HG02623 (cell line): ENCODE measurements at regions not wholly inside any gene's neighbourhood (a gene's known extent, or its start where the extent isn't known, plus 50 kb on each side); places are given as distances from the start of the nearest gene placed in this dataset.

ENCODE experiments used
- ATAC-seq: cut with Tn5 transposase; IDR thresholded peaks from one replicate; pipeline ENCODE4 v1.9.1; 2021; ENCODE audit warnings: moderate library complexity; ENCODE audit not compliant: unreplicated experiment

DNA sequence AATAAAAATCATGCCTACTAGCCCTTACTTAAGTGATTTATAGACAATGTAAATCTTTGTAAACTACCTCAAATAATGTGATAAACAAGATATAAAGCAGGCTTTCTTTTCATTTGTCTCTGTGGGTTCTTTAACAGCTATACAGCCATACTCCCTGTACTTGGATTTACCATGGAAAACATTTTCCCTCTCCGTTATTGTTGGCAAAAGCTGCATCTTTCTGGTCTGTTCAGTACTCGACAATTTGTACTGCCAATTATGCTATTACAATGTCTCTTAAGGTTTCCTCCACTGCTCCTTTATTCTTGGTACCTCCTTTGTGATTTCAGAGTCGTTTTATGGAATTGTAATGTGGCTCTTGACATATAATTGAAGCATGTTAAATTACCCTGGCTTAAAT is 426.3 kb upstream of the PKDCC start:
- no peak for ATAC-seq

DNA sequence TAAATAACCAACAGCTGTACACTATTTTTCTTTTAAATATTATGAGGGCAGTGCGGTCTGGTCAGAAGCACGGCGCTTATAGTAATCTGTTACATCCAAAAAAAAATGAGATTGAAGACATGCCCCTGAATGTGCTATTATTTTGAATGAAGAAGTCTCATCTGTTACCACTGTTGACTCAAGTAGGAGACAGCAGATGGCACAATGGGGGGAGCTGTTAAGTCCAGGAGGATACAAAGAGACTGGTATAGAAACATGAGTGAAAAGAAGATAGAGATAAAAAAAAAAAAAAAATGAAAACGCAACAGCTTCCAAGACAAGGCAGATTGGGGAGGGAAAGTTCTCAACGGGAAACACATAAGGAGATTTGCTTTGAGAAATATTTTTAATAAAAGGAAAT is 425.5 kb upstream of the PKDCC start:
- no peak for ATAC-seq

GRCh38 chr2:41626936-41627335 is 420.9 kb upstream of the PKDCC start:
- no peak for ATAC-seq

GRCh38 chr2:41634686-41635085 is 413.1 kb upstream of the PKDCC start:
- ATAC-seq: no peak

DNA sequence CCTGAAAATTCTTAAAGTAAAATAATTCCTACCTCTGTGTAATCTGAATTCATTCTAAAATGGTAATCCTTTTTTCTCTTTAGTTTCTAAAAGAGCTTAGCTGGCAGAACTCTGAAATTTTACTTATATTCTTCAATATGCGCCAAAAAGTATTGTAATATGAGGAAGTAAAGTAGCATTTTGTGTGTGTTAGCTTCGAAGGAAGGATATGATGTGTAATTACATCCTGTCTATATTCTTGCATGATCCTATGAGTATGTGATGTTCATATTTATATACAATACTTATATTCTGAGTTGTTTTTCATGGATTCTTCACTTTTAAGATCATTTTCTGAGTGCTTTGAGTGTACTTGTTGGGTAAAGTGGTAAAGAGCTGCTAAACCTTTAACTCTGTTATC is 402.9 kb upstream of the PKDCC start:
- ATAC-seq: no peak

- no peak for ATAC-seq
Measured at GRCh38 chr2:41647468-41648050, 400.3 kb upstream of the PKDCC start.

- no peak for ATAC-seq
Measured at GRCh38 chr2:41657226-41657625, 390.6 kb upstream of the PKDCC start.

GRCh38 chr2:41659758-41660157 is 388.1 kb upstream of the PKDCC start:
- ATAC-seq: no peak

- no peak for ATAC-seq
Measured at GRCh38 chr2:41662461-41662860, 385.4 kb upstream of the PKDCC start.

DNA sequence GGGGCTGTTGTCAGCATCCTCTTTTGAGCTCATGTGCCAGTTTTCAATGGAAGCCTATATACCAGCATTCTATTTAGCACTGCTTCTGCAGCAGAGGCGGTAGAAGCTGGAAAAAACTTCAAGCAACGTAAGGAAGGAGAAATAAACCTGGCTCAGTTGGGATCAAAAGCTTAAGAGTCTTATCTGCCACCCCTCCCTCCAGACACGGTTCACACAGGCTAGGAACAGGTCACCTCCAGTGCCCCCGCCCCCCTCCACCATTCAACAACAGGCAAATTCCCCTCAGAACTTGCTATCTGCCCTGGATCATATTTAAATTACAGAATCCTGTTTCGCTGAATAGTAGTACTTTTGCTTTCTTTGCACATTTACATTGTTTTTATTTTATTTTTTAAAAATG is 384.8 kb upstream of the PKDCC start:
- no peak for ATAC-seq

DNA sequence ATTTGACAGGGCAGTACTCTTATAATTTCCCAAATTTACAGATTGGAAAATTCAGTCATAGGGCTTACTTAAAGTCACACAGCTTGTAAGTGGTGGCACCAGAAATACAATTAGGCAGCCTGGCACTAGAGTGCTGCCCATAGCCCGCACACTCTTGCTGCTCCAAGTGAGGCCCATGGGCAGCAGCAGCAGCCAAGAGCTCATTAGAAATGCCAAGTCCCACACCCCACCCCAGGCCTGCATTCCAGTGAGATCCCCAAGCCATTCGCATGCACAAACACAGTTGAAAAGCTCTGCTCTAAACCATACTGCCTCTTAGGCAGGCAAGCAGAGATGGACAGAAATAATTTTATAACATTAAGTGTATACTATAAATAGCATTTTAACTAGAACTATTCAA is 379.3 kb upstream of the PKDCC start:
- no peak for ATAC-seq

GRCh38 chr2:41678639-41679038 is 369.2 kb upstream of the PKDCC start:
- ATAC-seq: no peak

GRCh38 chr2:41686156-41686555 is 361.7 kb upstream of the PKDCC start:
- no peak for ATAC-seq

- ATAC-seq: no peak
Measured at GRCh38 chr2:41691561-41691960, 356.3 kb upstream of the PKDCC start.

DNA sequence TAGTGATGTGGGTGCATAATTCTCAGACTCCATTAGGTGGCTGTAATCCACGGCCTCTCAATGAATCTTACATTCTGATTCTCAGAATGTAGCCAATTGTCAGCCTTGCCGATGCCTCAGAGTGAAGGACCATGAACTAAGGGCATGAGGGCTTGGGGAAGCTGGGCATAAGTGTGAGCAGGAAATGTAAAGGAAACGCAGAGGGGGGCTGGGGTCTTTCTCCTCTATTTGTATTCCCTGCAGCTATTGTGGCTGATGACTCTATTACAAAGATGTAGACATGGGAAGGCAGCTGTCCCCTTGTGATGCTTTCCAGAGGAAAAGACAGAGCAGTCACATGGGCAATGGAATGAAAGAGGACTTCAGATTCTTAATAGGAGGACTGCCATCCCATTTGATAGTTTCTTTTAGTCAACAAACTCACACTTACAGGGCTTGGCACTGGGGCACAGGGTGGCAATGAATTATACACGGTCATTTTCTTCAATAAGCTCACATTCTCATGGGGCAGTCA is 353.2 kb upstream of the PKDCC start:
- no peak for ATAC-seq

- no peak for ATAC-seq
Measured at GRCh38 chr2:41695198-41696113, 352.4 kb upstream of the PKDCC start.

DNA sequence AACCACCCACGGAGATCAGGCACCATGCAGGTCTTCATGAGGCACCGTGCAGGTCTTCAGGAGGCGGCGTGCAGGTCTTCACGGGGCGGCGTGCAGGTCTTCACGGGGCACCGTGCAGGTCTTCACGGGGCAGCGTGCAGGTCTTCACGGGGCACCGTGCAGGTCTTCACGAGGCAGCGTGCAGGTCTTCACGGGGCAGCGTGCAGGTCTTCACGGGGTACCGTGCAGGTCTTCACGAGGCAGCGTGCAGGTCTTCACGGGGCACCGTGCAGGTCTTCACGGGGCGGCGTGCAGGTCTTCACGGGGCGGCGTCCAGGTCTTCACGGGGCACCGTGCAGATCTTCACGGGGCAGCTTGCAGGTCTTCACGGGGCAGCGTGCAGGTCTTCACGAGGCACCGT is 350.4 kb upstream of the PKDCC start:
- no peak for ATAC-seq

DNA sequence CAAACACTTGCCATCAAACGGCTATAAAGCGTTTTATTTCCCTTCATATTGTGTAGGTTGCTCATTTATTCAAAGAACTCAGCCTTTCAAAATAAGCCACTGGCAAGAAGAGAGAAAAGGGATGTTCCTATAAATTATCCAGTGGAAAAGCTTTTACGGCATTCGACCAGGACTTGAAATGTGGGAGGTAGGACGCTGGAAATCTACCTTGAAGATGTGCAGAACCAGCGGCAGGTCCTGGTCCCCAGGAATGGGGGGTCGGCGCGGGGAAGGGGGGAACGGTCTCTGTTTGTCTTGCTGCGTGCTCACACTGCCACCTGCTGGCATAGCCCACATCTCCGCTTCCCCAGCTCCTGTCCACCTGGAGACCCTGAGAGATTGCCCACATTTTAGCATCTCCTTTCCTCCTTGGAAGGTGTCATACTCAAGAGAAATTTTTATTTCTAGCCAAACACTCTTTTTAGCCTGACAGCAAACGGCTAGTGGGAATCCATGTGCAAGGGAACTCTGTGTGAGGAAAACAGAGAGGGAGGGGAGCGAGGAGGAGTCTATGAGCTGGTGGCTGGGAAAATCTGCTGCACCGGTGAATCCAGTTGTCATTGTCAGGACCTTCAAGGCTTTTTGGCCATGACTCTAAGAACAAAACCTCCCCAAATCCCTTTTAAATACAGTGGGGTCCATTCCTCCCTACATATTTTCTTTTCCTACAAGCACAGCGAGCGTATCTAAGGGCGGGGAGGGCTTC is 349.0 kb upstream of the PKDCC start:
- ATAC-seq: no peak

DNA sequence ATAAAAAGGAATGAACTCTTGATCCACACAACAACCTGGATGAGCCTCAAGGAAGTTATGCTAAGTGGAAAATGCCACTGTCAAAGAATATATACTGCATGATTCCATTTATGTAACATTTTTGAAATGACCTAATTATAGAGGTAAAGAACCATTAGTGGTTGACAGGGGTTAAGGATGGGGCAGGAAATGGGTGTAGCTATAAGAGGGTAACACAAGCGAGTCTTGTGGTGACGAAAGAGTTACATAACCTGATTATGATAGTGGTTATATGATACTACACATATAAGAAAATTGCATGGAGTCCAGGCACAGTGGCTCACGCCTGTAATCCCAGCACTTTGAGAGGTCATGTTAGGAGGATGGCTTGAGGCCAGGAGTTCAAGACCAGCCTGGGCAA is 346.6 kb upstream of the PKDCC start:
- ATAC-seq: no peak

DNA sequence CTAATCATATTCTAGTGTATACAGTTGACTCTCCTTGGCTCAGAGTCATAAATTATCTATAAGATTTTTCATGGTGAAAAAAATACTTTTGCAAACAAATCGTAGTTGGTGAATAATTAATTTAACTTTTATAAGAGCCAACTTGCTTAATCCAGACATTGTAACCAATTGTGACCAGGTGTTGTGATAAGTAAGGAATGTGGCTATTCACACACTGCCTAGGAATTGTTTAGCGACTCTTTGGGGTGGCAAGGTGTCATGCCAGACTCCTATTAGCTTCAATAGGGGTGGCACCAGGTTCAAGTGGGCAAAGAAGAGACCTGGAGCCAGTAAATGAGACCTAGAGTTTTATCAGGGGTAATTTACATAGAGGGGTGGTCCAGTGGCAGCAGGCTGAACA is 344.7 kb upstream of the PKDCC start:
- no peak for ATAC-seq

- no peak for ATAC-seq
Measured at GRCh38 chr2:41705634-41706033, 342.2 kb upstream of the PKDCC start.

GRCh38 chr2:41706286-41706685 is 341.5 kb upstream of the PKDCC start:
- ATAC-seq: no peak
